ENCODE measurements at regions not wholly inside any gene's neighbourhood (a gene's known extent, or its start where the extent isn't known, plus 50 kb on each side); places are given as distances from the start of the nearest gene placed in this dataset.
"Not testable (repeated sequence)": the region's sequence is repeated elsewhere in the genome, so short reads cannot be mapped to it uniquely, and the experiment has no call there.

DNA sequence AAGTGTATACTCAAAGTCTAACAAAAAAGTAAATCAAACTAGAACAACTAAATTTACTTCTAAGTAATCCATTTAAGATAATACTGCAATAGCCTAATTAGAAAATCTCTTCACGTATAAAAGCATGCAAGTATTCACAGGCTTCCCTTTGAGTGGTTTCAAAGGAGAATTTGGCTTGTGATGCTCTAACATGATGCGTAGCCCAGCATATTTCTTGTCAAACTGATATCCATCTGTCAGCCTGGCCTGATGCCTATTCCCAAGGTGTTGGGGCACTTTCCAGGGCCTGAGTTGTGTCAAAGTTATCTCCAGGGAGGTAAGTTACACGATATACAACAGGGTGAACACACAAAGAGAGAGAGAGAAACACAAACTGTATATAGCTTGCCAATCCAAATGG, 287.0 kb upstream of the MAGEB18 start:
- DNase-seq (ENCODE audit: low spot score), result no peak

DNA sequence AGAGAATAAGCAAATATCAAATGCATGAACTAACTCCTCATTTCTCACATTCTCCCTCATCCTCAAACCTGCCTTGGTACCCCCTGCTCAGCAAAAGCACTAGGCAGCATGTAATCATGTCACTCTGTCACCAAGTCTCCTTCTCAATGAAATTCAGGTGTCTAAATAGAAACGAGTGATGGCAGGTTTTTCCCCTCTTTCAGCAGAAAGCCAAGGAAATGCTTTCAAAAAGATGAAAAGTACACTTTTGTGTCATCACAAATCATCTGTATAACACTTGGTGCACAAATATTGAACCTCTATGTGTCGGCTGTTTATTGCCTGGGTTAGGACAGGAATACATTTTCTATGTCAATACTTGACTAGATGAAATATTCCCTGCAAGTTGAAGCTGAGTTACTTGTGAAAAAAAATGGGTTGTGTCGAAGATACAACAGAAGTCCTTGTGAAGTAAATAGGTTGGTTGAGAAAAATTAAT, 285.1 kb upstream of the MAGEB18 start:
- DNase-seq (ENCODE audit: low spot score), result no peak

DNA sequence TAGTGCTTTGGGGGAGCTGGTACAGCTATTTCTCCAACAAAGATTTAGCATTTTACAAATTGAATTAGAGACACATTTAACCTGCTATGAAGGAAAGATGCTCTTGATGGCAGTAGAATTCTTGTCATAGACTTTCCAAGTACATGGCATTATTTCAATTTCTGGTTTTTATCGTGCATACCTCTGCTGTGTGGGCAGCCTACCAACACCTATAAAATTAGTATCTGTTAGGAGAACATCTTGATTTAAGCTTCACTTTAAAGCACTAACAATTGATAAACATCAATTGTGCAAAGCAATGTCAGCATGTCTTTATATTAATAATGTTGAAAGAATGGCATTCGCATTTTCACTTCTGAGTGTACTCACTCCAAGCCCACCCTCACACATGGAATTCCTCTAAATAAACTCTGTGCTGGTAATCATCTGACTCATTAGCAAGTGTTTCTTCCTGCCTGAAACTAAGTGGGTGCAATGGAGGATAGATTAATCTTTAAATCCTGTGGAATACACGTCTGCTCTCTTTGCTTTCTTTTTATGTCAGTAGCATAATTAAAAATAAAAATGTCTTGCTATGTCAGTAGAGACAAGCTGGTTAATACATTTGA, 279.8 kb upstream of the MAGEB18 start:
- DNase-seq (ENCODE audit: low spot score), result no peak

GRCh38 chrX:25860322-25860721, 277.8 kb upstream of the MAGEB18 start:
- DNase-seq (ENCODE audit: low spot score), result no peak

- DNase-seq (ENCODE audit: low spot score), result no peak
Measured at GRCh38 chrX:25869761-25870160, 268.4 kb upstream of the MAGEB18 start.

- DNase-seq (ENCODE audit: low spot score), result no peak
Measured at GRCh38 chrX:25872786-25873185, 265.4 kb upstream of the MAGEB18 start.

GRCh38 chrX:25873196-25873595, 264.9 kb upstream of the MAGEB18 start:
- DNase-seq (ENCODE audit: low spot score), result no peak

- DNase-seq (ENCODE audit: low spot score), result no peak
Measured at GRCh38 chrX:25878806-25879205, 259.3 kb upstream of the MAGEB18 start.

DNA sequence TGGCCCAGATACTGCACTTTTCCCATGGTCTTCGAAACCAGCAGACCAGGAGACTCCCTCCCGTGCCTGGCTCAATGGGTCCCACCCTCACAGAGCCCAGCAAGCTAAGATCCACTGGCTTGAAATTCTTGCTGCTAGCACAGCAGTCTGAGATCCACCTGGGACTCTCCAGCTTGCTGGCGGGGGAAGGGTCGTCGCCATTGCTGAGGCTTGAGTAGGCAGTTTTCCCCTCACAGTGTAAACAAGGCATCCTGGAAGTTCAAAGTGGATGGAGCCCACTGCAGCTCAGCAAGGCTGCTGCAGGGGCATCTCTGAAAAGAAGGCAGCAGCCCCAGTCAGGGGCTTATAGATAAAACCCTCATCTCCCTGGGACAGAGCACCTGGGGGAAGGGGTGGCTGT, 255.6 kb upstream of the MAGEB18 start:
- not testable (repeated sequence) for DNase-seq (ENCODE audit: low spot score)

- no peak for DNase-seq (ENCODE audit: low spot score)
Measured at GRCh38 chrX:25897758-25898157, 240.4 kb upstream of the MAGEB18 start.

DNA sequence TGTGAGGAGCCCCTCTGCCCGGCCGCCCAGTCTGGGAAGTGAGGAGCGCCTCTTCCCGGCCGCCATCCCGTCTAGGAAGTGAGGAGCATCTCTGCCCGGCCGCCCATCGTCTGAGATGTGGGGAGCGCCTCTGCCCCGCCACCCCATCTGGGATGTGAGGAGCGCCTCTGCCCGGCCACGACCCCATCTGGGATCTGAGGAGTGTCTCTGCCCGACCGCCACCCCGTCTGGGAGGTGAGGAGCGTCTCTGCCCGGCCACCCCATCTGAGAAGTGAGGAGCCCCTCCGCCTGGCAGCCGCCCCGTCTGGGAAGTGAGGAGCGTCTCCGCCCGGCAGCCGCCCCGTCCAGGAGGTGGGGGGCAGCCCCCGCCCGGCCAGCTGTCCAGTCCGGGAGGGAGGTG, 232.4 kb upstream of the MAGEB18 start:
- DNase-seq (ENCODE audit: low spot score), result not testable (repeated sequence)

GRCh38 chrX:25925946-25926345, 212.2 kb upstream of the MAGEB18 start:
- no peak for DNase-seq (ENCODE audit: low spot score)

GRCh38 chrX:25928316-25928715, 209.8 kb upstream of the MAGEB18 start:
- DNase-seq (ENCODE audit: low spot score), result no peak

DNA sequence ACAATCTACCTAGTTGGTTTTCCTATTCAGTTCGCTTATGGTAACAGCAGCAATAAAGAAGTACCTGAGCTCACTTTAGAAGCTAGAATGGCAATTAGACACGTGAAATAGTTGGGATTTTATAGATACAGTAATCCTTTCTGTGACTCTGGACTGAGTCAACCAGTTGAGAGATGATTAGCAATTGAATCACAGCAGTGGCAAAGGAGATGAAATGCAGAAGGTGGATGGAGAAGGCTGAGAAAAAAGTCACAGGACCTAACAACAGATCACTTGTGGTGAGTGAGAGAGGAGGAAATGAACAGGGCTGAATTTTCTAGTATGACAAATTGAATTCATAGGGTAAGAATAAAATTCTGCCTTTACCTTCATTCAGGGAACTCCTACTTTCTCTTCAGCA, 197.1 kb upstream of the MAGEB18 start:
- DNase-seq (ENCODE audit: low spot score), result no peak

DNA sequence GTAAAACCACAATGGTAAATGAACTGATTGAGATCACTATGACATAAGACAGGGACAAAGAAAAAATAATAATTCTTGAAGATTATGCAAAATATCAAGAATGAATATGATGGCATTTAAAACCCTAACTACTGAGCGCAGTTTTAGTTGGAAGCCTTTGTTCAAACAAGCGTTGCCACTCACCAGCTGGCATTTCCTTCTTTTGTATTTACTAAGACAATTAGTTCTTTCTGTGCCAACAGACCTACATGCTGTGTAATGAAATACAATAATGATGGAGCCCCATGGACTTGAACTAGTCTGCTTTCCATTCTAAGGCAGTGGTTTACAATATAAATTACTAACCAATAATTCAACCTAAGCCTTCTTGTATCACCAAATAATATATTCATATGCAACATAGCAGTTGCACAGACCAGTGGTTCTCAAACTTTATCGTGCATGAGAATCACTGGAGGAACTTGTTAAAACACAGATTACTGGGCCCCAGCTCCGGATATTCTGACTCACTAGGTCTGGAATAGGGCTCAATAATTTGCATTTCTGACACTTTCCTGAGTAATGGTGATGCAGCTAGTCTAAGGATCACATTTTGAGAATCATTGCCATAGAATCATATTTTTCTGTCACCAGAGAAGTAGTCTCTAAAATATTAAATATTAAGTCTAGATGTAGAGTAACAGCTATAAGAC, 196.4 kb upstream of the MAGEB18 start:
- DNase-seq (ENCODE audit: low spot score), result no peak

- no peak for DNase-seq (ENCODE audit: low spot score)
Measured at GRCh38 chrX:25968920-25969319, 169.2 kb upstream of the MAGEB18 start.

GRCh38 chrX:25976683-25977310, 161.3 kb upstream of the MAGEB18 start:
- DNase-seq (ENCODE audit: low spot score), result no peak

GRCh38 chrX:25998687-25999086, 139.5 kb upstream of the MAGEB18 start:
- no peak for DNase-seq (ENCODE audit: low spot score)

DNA sequence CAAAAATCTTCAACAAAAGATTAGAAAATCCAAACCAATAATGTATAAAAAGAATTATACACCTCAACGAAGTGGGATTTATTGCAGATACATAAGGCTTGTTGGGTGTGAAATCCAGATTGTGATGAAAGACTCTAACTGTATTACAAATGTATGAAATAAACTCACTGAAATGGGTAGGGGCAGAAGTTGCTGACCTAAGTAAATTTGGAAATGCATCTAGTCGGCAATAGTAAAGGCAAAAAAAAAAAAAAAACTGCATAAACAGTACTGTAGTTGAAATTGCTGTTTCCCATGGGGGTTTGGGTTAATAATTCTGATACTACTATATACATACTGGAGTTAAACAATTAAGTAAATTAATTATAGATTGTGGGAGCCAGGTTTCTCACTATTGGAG, 130.7 kb upstream of the MAGEB18 start:
- no peak for DNase-seq (ENCODE audit: low spot score)

GRCh38 chrX:26008042-26008441, 130.1 kb upstream of the MAGEB18 start:
- no peak for DNase-seq (ENCODE audit: low spot score)

DNA sequence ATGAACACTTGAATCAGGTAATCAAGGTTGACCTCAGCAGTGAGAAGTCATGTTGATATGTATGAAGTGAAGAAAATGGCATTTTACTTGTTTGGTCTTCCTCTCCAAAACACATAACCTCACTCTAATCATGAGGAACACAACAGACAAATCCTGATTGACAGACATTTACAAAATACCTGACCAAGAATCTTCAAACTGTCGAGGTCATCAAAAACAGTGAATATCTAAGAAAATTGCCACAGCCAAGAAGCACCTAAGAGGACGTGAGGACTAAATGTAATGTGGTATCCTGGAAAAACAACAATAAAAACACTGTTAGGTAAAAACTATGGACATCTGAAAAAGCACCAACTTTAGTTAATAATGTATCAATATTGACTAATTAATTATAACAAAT, 129.5 kb upstream of the MAGEB18 start:
- no peak for DNase-seq (ENCODE audit: low spot score)

DNA sequence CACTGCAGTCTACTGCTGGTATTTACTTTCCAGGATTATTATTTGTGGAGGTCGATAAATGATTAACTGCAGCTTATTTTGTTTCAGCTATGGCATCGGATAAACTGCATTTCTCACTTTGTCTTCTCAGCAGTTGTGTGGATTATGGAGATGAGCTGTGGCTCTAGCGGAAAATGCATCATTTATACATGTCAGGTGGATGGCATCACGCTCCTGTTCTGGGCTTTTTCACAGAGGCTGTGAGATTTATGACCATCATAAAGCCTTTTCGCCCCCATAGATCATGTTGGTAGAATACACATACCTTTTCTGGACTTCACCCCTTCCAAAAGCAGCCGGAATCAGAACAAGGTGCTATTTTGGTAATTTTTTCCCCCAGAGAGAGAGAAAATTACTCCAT, 118.8 kb upstream of the MAGEB18 start:
- no peak for DNase-seq (ENCODE audit: low spot score)

- no peak for DNase-seq (ENCODE audit: low spot score)
Measured at GRCh38 chrX:26026179-26026578, 112.0 kb upstream of the MAGEB18 start.

Data from globus pallidus (tissue), 1 donor.